Stimulated activated CD8-positive, alpha-beta memory T cell treated with anti-CD3 and anti-CD28 coated beads, Interleukin-7, amount 100 ng/mL, for 24 hours (primary cell): ENCODE measurements at regions not wholly inside any gene's neighbourhood (a gene's known extent, or its start where the extent isn't known, plus 50 kb on each side); places are given as distances from the start of the nearest gene placed in this dataset.
"Not testable (repeated sequence)": the region's sequence is repeated elsewhere in the genome, so short reads cannot be mapped to it uniquely, and the experiment has no call there.

ENCODE experiments used
- DNase-seq: peaks from one replicate; pipeline ENCODE4 v3.0.0-alpha.2; 2020; ENCODE audit warnings: low read depth

GRCh38 chr2:44086629-44087028 is 82.0 kb upstream of the PPM1B start:
- DNase-seq = no peak

GRCh38 chr2:44087036-44087713 is 81.5 kb upstream of the PPM1B start:
- peak; percentile 74 for DNase-seq

GRCh38 chr2:44087714-44088092 is 81.0 kb upstream of the PPM1B start:
- no peak for DNase-seq

DNA sequence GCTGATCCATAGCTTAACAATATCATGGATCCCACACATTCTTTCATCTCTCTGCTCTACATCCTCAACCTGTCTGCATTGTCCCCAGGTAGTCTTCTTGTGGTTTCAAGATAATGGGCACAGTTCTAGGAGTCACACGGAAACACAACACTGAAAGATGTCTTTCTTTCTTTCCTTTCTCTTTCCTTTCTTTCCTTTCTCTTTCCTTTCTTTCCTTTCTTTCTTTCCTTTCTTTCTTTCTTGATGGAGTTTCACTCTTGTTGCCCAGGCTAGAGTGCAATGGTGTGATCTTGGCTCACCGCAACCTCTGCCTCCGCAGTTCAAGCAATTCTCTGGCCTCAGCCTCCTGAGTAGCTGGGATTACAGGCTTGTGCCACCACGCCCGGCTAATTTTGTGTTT is 76.2 kb upstream of the PPM1B start:
- not testable (repeated sequence) for DNase-seq

GRCh38 chr2:44093970-44094369 is 74.7 kb upstream of the PPM1B start:
- no peak for DNase-seq

DNA sequence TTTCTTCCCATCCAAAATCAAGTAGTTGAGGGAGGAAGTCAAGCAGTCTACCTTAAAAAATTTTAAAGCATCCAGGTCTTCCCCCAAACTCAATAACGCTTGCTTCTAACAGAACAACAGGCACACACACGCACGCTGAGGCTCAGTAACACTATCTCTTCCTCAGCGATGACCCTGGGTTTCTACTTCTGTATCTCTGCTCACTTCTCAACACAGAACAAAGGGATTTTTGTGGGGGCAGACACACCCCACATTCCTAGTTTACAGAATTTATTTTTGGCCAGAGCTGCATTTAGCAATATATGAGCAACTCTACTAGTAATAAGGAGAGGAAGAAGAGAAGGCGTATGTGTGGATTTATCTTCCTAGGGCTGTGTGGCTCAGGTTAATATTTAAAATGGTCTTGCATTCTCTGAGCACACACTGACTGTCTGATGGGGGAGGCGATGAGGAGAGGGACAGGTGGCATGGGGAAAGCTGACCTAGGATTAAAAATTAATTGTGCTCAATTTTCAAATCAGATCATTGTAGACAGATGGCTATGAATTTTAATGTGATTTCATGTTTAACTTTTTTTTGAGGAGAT is 71.3 kb upstream of the PPM1B start:
- DNase-seq = no peak

- DNase-seq = no peak
Measured at GRCh38 chr2:44098050-44098449, 70.6 kb upstream of the PPM1B start.

GRCh38 chr2:44098891-44099290 is 69.8 kb upstream of the PPM1B start:
- DNase-seq = no peak

- no peak for DNase-seq
Measured at GRCh38 chr2:44100351-44100750, 68.3 kb upstream of the PPM1B start.

DNA sequence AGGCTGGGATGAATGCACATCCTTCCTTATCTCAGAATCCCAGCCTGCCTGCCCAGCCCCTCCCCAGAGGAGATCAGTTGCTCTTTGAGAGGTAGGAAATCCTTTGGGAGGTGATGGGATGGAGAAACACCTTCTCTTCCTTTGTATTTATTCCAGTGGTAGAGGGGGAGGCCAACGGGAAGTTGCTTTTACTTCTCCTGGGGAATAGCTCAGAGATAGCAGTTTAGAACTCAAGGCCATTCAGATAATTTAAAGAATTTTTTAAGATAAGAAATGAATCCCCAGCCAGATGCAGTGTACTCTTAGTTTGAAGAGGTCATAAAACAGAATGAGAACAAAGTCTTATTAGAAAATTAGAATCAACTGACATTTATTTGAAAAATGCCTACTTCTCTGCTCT is 67.4 kb upstream of the PPM1B start:
- no peak for DNase-seq

GRCh38 chr2:44102790-44103562 is 65.7 kb upstream of the PPM1B start:
- DNase-seq = no peak

DNA sequence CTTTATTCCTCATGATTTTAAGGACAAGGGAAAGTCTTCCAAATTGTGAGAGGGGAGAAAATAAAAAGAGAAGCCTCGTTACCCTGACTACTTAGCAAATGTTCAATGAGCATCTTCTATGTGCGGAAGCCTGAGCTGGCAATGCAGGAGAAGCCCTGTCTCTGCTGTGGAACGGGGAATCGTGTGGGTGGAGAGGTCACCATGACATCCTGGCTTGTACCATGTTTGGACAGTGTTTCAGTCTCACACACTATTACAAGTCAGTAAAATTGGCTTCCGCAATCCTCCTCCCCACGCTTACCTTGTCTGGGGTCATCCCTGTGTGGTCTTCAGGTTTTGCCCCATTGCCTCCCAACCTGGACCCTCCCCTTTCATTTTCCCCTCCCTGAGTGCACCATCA is 65.0 kb upstream of the PPM1B start:
- no peak for DNase-seq

DNA sequence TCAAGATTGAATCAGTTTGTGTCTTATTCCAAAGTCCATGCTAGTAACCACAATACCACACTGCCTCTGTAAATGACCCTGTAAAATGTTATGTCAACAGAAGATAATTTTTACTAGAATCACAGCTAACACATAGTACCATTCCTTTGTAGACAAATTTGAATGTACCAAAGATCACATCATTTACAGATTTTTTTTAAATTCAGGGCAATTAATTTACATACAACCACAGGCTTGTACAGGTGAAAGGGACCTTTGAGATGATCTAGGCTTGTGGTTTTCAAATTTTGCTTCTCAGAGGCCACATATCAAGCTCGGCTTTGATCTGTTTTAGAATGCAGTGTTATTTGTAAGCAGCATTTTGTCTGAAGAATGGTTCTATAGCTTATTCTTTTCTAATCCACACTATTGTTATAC is 63.8 kb upstream of the PPM1B start:
- no peak for DNase-seq

- not testable (repeated sequence) for DNase-seq
Measured at GRCh38 chr2:44106509-44106908, 62.2 kb upstream of the PPM1B start.

- DNase-seq = no peak
Measured at GRCh38 chr2:44107086-44107740, 61.5 kb upstream of the PPM1B start.

GRCh38 chr2:44107974-44108373 is 60.7 kb upstream of the PPM1B start:
- no peak for DNase-seq

- DNase-seq = no peak
Measured at GRCh38 chr2:44109166-44109565, 59.5 kb upstream of the PPM1B start.

GRCh38 chr2:44110444-44110843 is 58.2 kb upstream of the PPM1B start:
- no peak for DNase-seq

DNA sequence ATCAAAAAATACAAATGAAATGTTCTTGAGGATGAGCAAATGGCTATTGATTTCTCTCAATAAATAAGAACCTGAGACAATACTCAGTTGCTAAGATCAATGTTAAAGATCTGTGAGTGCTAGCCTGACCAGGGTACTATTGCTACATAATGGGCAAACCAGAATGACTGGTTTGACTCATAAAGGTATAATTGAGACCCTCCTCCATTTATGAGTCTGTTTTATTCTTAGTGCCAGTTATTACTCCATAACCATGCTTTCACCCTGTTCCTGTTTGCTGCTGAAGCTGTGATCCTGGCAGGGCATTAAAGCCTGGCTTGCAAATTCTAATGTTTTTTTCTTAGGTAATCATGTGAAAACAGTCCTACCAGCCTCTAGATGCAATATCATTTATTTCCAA is 56.6 kb upstream of the PPM1B start:
- DNase-seq = no peak

- DNase-seq = no peak
Measured at GRCh38 chr2:44116319-44116718, 52.4 kb upstream of the PPM1B start.

DNA sequence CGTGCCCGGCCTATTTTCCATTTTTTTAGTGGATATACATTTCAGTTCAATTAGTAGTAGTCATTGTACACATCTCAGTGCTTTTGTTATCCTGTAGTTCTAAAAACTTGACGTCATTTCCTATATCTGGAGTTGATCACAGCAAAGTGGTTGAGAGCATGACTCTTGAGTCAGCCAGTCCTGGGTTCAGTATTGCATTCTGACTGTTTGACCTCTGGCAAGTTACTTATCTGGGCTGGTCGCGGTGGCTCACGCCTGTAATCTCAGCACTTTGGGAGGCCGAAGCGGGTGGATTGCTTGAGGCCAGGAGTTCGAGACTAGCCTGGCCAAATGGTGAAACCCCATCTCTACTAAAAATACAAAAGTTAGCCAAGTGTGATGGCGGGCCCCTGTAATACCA is 50.4 kb upstream of the PPM1B start:
- no peak for DNase-seq
